ENCODE measurements at regions not wholly inside any gene's neighbourhood (a gene's known extent, or its start where the extent isn't known, plus 50 kb on each side); places are given as distances from the start of the nearest gene placed in this dataset.

DNA sequence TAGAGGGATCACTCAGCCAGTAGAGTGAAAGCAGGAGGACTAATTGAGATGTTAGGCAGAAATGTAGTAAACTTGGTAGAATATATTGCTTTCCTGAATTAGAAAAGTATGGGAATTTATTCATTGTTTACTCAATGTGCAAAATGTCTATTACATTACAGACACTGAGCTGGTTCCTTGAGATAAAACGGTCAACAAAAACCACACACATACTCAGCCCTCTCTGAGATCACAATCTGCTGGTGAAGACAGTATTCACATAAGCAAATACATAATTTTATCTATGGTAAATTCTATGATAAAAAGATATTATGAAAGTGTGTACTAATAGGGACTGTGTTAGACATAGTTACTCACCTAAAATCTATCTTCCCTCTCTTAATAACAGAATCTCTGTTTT, 833.5 kb downstream of the KCNA4 start:
- Mint-ChIP-seq H3K4me1 (no peaks in the 10 kb centered on the region), H3K9me3 (peaks cover 6% of the 10 kb centered on the region), H3K36me3 (ENCODE audit: low read depth) (no peaks in the 10 kb centered on the region), H3K27me3 (no peaks in the 10 kb centered on the region), H3K4me3 (no peak overlapping the region), H3K27ac (no peak overlapping the region)
- ChIA-PET CTCF (no interaction called here), POLR2A (no interaction called here)
- intact Hi-C loops (cut with micrococcal nuclease), result no loop called here
- ATAC-seq (ENCODE audit: low read depth) (no peak), DNase-seq (no peak)
- TF ChIP-seq, protein P1, sequence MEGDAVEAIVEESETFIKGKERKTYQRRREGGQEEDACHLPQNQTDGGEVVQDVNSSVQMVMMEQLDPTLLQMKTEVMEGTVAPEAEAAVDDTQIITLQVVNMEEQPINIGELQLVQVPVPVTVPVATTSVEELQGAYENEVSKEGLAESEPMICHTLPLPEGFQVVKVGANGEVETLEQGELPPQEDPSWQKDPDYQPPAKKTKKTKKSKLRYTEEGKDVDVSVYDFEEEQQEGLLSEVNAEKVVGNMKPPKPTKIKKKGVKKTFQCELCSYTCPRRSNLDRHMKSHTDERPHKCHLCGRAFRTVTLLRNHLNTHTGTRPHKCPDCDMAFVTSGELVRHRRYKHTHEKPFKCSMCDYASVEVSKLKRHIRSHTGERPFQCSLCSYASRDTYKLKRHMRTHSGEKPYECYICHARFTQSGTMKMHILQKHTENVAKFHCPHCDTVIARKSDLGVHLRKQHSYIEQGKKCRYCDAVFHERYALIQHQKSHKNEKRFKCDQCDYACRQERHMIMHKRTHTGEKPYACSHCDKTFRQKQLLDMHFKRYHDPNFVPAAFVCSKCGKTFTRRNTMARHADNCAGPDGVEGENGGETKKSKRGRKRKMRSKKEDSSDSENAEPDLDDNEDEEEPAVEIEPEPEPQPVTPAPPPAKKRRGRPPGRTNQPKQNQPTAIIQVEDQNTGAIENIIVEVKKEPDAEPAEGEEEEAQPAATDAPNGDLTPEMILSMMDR (IDR thresholded peaks at IDR 0.05), result no peak

DNA sequence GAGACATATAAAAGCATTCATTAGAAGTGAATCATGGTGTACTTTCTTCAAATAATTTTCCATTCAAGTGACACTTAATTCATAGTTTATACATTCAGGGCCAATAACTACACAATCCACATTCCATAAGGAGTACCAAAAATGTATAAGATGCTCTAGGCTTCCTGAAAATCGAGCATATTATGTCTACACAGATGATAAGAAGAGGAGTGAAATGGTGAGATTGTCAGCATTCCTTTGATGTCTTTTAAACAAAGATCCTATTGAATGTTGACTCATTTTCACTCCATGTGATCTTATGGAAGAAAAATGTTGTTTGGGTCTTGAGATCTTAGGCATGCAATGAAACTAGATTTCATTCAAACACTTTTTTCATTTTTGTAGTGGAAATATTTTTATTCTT, 843.2 kb downstream of the KCNA4 start:
- H3K27ac Mint-ChIP-seq, result no peak overlapping the region
- ATAC-seq (ENCODE audit: low read depth) (no peak), DNase-seq (no peak)
- peaks cover 5% of the 10 kb centered on the region for H3K9me3 Mint-ChIP-seq
- ChIA-PET POLR2A (no interaction called here), CTCF (no interaction called here)
- intact Hi-C loops (cut with micrococcal nuclease), result no loop called here
- TF ChIP-seq, protein P1 (IDR thresholded peaks at IDR 0.05), result no peak
- no peak overlapping the region for H3K4me3 Mint-ChIP-seq
- H3K27me3 Mint-ChIP-seq, result no peaks in the 10 kb centered on the region
- no peaks in the 10 kb centered on the region for H3K4me1 Mint-ChIP-seq
- no peaks in the 10 kb centered on the region for H3K36me3 Mint-ChIP-seq (ENCODE audit: low read depth)

DNA sequence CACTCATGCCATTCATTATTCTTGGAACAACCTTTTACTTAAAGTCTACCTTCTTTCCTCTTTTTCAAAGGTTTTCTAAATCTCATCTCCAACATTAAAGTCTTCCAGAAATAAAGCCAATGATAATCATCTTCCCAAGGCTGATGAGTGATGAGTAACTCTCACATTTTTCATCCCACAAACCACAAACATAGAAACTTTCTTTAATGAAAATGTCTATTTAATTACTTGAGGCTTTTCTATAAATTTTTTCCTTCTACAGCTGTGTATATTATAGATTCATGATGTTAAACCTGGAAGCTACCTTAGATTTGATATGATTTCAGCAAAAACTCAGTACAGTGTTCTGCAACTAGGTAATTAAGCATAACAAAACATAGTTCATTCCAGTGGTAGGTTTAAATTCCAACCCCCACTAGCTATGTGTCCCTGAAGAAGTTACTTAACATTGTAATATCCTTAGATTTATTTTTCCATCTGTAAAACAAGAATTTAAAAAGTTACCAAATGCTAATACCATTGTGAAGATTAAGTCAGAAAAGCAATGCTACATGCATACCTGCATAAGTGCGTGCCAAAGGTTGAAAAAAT, 845.4 kb downstream of the KCNA4 start:
- Mint-ChIP-seq H3K27me3 (no peaks in the 10 kb centered on the region), H3K36me3 (ENCODE audit: low read depth) (no peaks in the 10 kb centered on the region), H3K4me1 (no peaks in the 10 kb centered on the region), H3K27ac (no peak overlapping the region), H3K4me3 (no peak overlapping the region), H3K9me3 (peaks cover 7% of the 10 kb centered on the region)
- CTCF ChIA-PET, result no interaction called here
- TF ChIP-seq, protein P1 (IDR thresholded peaks at IDR 0.05), result no peak
- POLR2A ChIA-PET, result no interaction called here
- no peak for ATAC-seq (ENCODE audit: low read depth)
- intact Hi-C loops (cut with micrococcal nuclease), result no loop called here
- DNase-seq, result no peak

DNA sequence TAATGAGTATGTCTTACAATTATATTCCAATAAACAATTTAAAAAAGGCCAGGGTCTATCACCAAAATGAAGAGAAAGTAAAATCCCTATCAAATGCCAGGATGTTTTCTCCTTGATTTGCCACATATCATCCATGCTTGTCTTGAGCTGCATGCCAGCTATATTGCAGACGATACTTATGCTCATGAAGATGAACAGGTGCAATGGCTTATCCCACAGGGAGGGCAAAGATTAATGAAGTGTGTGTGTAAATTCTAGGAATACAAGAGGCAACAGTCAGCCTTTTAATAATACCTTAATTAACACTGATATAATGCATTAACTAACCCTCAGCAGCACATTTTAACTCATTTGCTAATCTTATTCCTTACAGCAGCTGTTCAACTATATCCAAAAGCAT, 850.5 kb downstream of the KCNA4 start:
- no peaks in the 10 kb centered on the region for H3K4me1 Mint-ChIP-seq
- TF ChIP-seq, protein P1 (IDR thresholded peaks at IDR 0.05), result no peak
- peaks cover 4% of the 10 kb centered on the region for H3K9me3 Mint-ChIP-seq
- intact Hi-C loops (cut with micrococcal nuclease), result no loop called here
- H3K4me3 Mint-ChIP-seq, result no peak overlapping the region
- H3K36me3 Mint-ChIP-seq (ENCODE audit: low read depth), result no peaks in the 10 kb centered on the region
- no peak overlapping the region for H3K27ac Mint-ChIP-seq
- CTCF ChIA-PET, result no interaction called here
- no peaks in the 10 kb centered on the region for H3K27me3 Mint-ChIP-seq
- DNase-seq (no peak), ATAC-seq (ENCODE audit: low read depth) (no peak)
- POLR2A ChIA-PET, result no interaction called here

DNA sequence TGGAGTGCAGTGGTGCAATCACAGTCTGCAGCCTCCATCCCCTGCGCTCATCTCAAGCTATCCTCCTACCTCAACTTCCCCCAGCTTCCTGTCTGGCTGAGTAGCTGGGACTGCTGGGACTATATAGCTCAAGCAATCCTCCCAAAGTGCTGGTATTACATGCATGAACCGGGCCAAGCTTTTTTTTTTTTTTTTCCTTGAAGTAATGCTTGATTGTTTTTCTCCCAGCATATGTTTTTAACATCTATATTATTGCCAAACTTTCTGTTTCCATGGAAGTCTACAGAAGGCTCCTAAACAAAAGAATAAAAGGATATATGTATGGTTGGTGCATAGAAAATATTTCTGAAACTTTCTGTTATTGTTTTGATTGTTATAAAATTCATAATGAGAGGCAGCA, 853.6 kb downstream of the KCNA4 start:
- TF ChIP-seq, protein P1 (IDR thresholded peaks at IDR 0.05), result no peak
- Mint-ChIP-seq H3K4me1 (no peaks in the 10 kb centered on the region), H3K4me3 (no peak overlapping the region), H3K27ac (no peak overlapping the region), H3K9me3 (peaks cover 4% of the 10 kb centered on the region), H3K36me3 (ENCODE audit: low read depth) (no peaks in the 10 kb centered on the region), H3K27me3 (no peaks in the 10 kb centered on the region)
- ATAC-seq (ENCODE audit: low read depth) (no peak), DNase-seq (no peak)
- ChIA-PET POLR2A (no interaction called here), CTCF (no interaction called here)
- intact Hi-C loops (cut with micrococcal nuclease), result no loop called here
